ENCODE measurements at regions not wholly inside any gene's neighbourhood (a gene's known extent, or its start where the extent isn't known, plus 50 kb on each side); places are given as distances from the start of the nearest gene placed in this dataset.
A peak's percentile ranks its signal among the peaks of the same experiment; 100 is the strongest.

DNA sequence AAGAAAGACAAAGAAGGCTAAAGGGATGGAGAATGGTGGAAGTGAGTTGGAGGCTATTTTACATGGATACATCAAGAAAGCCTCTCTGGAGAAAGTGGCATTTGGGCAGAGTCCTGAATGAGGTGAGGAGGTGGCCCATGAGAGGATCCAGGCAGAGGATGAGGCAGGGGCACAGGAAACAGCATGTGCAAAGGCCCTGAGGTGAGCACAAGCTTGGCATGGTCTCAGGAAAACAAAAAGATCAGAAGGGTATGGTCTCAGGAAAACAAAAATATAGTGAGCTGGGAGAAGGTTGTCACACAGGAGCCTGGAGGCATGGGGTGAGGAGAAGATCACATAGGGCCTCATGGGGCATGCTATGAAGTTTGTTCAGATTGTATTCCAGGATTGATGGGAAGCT lies 62.1 kb upstream of the F3 start:
- ChIA-PET POLR2A (no interaction called here), CTCF (no interaction called here)
- peaks cover 10% of the 10 kb centered on the region for H3K9me3 Mint-ChIP-seq (ENCODE audit: unreplicated experiment)
- H3K27me3 Mint-ChIP-seq (ENCODE audit: insufficient read depth, unreplicated experiment) = no peaks in the 10 kb centered on the region
- intact Hi-C loops (cut with micrococcal nuclease; ENCODE audit: unreplicated experiment) = loop anchor here (2.0 to 5.0 kb wide), 3 partner anchors 13 to 199 kb away; no protein-coding TSS in a partner anchor
- no TSS peak for BruUV-seq (replicated peaks)
- H3K27ac Mint-ChIP-seq (ENCODE audit: unreplicated experiment) = peak overlapping the region; percentile 84
- no peaks in the 10 kb centered on the region for H3K36me3 ChIP-seq (ENCODE audit: control insufficient read depth, insufficient read depth, low read length)
- H3K4me3 ChIP-seq (ENCODE audit: low read depth, low read length) = no peak overlapping the region
- no peak for DNase-seq
- H3K4me1 Mint-ChIP-seq (ENCODE audit: low read depth, unreplicated experiment) = peaks cover 58% of the 10 kb centered on the region
- H3K4me3 Mint-ChIP-seq (ENCODE audit: unreplicated experiment) = no peak overlapping the region
- H3K9me3 ChIP-seq = no peaks in the 10 kb centered on the region
- peaks cover 13% of the 10 kb centered on the region for H3K36me3 Mint-ChIP-seq (ENCODE audit: insufficient read depth, unreplicated experiment)
- peaks cover 69% of the 10 kb centered on the region for H3K4me1 ChIP-seq
- TF ChIP-seq, protein P1, sequence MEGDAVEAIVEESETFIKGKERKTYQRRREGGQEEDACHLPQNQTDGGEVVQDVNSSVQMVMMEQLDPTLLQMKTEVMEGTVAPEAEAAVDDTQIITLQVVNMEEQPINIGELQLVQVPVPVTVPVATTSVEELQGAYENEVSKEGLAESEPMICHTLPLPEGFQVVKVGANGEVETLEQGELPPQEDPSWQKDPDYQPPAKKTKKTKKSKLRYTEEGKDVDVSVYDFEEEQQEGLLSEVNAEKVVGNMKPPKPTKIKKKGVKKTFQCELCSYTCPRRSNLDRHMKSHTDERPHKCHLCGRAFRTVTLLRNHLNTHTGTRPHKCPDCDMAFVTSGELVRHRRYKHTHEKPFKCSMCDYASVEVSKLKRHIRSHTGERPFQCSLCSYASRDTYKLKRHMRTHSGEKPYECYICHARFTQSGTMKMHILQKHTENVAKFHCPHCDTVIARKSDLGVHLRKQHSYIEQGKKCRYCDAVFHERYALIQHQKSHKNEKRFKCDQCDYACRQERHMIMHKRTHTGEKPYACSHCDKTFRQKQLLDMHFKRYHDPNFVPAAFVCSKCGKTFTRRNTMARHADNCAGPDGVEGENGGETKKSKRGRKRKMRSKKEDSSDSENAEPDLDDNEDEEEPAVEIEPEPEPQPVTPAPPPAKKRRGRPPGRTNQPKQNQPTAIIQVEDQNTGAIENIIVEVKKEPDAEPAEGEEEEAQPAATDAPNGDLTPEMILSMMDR (IDR thresholded peaks at IDR 0.05; ENCODE audit: insufficient read depth in 1 of 2, low read depth in 1 of 2, low read length in 1 of 2, severe bottlenecking in 1 of 2, unreplicated experiment in 1 of 2) = no peak
- H3K27me3 ChIP-seq (replicated peaks; ENCODE audit: control insufficient read depth, insufficient read depth, low read length) = no peaks in the 10 kb centered on the region

DNA sequence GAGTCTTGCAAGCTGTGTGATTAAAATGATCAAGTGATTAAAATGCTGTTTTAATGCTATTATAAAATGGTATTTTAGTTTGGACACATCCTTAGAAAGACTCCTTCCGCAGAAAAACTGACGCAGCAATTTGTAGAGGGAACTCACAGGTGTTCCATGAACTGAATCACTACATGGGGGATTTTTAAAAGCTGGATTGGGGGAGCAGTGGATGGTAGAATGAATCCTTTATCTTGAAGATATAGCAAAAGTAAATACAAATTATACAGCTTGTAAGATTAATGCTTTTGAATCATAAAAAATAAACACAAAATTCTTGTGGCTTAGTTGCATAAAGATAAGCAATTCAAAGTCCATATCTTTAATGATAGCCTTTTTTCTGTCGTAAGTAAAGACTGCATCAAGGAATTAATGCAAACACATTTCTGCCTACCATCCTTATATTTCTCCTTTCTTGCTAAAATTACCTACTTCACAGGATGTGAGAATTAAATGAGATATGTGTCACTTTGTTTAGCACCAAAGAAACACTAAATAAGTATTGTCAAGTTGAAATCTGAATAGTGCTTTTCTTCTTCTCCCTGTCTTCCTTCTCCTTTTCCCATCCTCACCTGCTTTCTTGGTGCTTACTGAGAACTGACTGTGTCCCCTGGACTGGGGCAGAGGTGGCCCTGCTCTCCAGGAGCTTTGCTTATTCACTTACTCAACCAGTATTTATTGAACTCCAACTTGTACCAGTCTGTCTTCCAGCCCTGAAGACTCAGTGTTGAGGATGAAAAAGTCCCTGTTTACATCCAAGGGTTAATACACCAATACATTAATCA lies 61.5 kb upstream of the F3 start:
- Mint-ChIP-seq H3K9me3 (ENCODE audit: unreplicated experiment) (peaks cover 6% of the 10 kb centered on the region), H3K36me3 (ENCODE audit: insufficient read depth, unreplicated experiment) (peaks cover 7% of the 10 kb centered on the region), H3K27me3 (ENCODE audit: insufficient read depth, unreplicated experiment) (no peaks in the 10 kb centered on the region), H3K4me3 (ENCODE audit: unreplicated experiment) (no peak overlapping the region), H3K4me1 (ENCODE audit: low read depth, unreplicated experiment) (peaks cover 52% of the 10 kb centered on the region), H3K27ac (ENCODE audit: unreplicated experiment) (peak overlapping the region; percentile 84)
- no peaks in the 10 kb centered on the region for H3K27me3 ChIP-seq (replicated peaks; ENCODE audit: control insufficient read depth, insufficient read depth, low read length)
- H3K4me1 ChIP-seq = peaks cover 62% of the 10 kb centered on the region
- H3K4me3 ChIP-seq (ENCODE audit: low read depth, low read length) = no peak overlapping the region
- H3K36me3 ChIP-seq (ENCODE audit: control insufficient read depth, insufficient read depth, low read length) = no peaks in the 10 kb centered on the region
- TF ChIP-seq, protein P1 (IDR thresholded peaks at IDR 0.05; ENCODE audit: insufficient read depth in 1 of 2, low read depth in 1 of 2, low read length in 1 of 2, severe bottlenecking in 1 of 2, unreplicated experiment in 1 of 2) = no peak
- intact Hi-C loops (cut with micrococcal nuclease; ENCODE audit: unreplicated experiment) = loop anchor here (2.0 to 5.0 kb wide), 3 partner anchors 14 to 200 kb away; no protein-coding TSS in a partner anchor
- ChIA-PET POLR2A (no interaction called here), CTCF (no interaction called here)
- BruUV-seq (replicated peaks) = no TSS peak
- H3K9me3 ChIP-seq = no peaks in the 10 kb centered on the region
- no peak for DNase-seq

DNA sequence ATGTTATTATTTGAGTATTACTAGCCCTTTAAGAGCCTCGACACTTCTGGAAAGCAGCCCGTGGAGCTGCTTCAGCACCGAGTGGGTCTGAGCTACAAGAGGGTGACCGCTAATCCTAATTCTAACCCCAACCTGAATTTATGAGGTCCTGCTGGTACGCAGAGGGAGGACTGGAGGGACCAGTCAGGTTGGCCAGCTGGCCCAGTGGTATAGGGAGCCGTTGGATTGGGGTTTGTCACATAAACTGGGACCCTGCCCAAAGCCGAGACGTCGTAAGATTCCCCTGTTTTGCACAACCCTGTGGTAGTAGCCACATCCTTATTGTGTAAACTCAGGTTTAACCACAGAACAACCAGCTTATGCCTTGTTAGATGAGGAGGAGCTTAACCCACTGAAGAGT lies 60.8 kb upstream of the F3 start:
- no peaks in the 10 kb centered on the region for H3K36me3 ChIP-seq (ENCODE audit: control insufficient read depth, insufficient read depth, low read length)
- no peak overlapping the region for H3K4me3 ChIP-seq (ENCODE audit: low read depth, low read length)
- intact Hi-C loops (cut with micrococcal nuclease; ENCODE audit: unreplicated experiment) = loop anchor here (2.0 to 5.0 kb wide), 3 partner anchors 14 to 200 kb away; no protein-coding TSS in a partner anchor
- Mint-ChIP-seq H3K4me3 (ENCODE audit: unreplicated experiment) (no peak overlapping the region), H3K4me1 (ENCODE audit: low read depth, unreplicated experiment) (peaks cover 50% of the 10 kb centered on the region), H3K36me3 (ENCODE audit: insufficient read depth, unreplicated experiment) (peaks cover 4% of the 10 kb centered on the region), H3K27ac (ENCODE audit: unreplicated experiment) (peak overlapping the region; percentile 84), H3K27me3 (ENCODE audit: insufficient read depth, unreplicated experiment) (no peaks in the 10 kb centered on the region), H3K9me3 (ENCODE audit: unreplicated experiment) (no peaks in the 10 kb centered on the region)
- TF ChIP-seq, protein P1 (IDR thresholded peaks at IDR 0.05; ENCODE audit: insufficient read depth in 1 of 2, low read depth in 1 of 2, low read length in 1 of 2, severe bottlenecking in 1 of 2, unreplicated experiment in 1 of 2) = no peak
- H3K9me3 ChIP-seq = no peaks in the 10 kb centered on the region
- BruUV-seq (replicated peaks) = no TSS peak
- POLR2A ChIA-PET = no interaction called here
- no peak for DNase-seq
- H3K4me1 ChIP-seq = peaks cover 56% of the 10 kb centered on the region
- CTCF ChIA-PET = no interaction called here
- no peaks in the 10 kb centered on the region for H3K27me3 ChIP-seq (replicated peaks; ENCODE audit: control insufficient read depth, insufficient read depth, low read length)
